Loucy (cell line): ENCODE measurements at regions not wholly inside any gene's neighbourhood (a gene's known extent, or its start where the extent isn't known, plus 50 kb on each side); places are given as distances from the start of the nearest gene placed in this dataset.

Experiments used
- H2AFZ ChIP-seq: fragments of 200-600 bp; sonication (generic); 2 replicates; pipeline ENCODE4 v1.6.0; 2016; ENCODE audit warnings: antibody characterized with exemption, mild to moderate bottlenecking, low read length, moderate library complexity
- H3F3A ChIP-seq: fragments of 200-600 bp; 2 replicates; pipeline ENCODE4 v1.6.0; 2016; ENCODE audit warnings: antibody characterized with exemption, low read depth, mild to moderate bottlenecking
- H3K27me3 ChIP-seq: fragments of 200-600 bp; sonication (generic); 2 replicates; pipeline ENCODE4 v1.6.1; 2014; ENCODE audit warnings: low read length, mild to moderate bottlenecking; ENCODE audit not compliant: insufficient read depth, poor library complexity, severe bottlenecking
- H3K36me3 ChIP-seq: fragments of 200-600 bp; sonication (generic); 2 replicates; pipeline ENCODE4 v1.6.1; 2016; ENCODE audit warnings: low read length; ENCODE audit not compliant: insufficient read depth
- H3K4me1 ChIP-seq: fragments of 200-600 bp; sonication (generic); 2 replicates; pipeline ENCODE4 v1.5.1; 2014; ENCODE audit warnings: low read length, mild to moderate bottlenecking; ENCODE audit not compliant: insufficient read depth, poor library complexity, severe bottlenecking
- H3K4me2 ChIP-seq: fragments of 200-600 bp; sonication (generic); 2 replicates; pipeline ENCODE4 v1.6.0; 2014; ENCODE audit warnings: antibody characterized with exemption, low read length, low read depth, mild to moderate bottlenecking; ENCODE audit not compliant: poor library complexity, severe bottlenecking
- H3K4me3 ChIP-seq: fragments of 200-600 bp; sonication (generic); 2 replicates; pipeline ENCODE4 v1.5.1; 2014; ENCODE audit warnings: low read length, mild to moderate bottlenecking, mixed read lengths; ENCODE audit not compliant: poor library complexity, severe bottlenecking
- H3K79me2 ChIP-seq: fragments of 200-600 bp; sonication (generic); 2 replicates; pipeline ENCODE4 v1.6.1; 2014; ENCODE audit warnings: low read length; ENCODE audit not compliant: insufficient read depth
- H3K9ac ChIP-seq: fragments of 200-600 bp; sonication (generic); 2 replicates; pipeline ENCODE4 v1.6.0; 2014; ENCODE audit warnings: mild to moderate bottlenecking, low read depth, low read length, moderate library complexity; ENCODE audit not compliant: poor library complexity, severe bottlenecking
- H3K9me2 ChIP-seq: fragments of 200-600 bp; sonication (generic); replicated peaks from 2 replicates; pipeline ENCODE4 v1.6.1; 2016; ENCODE audit warnings: low read depth, low read length, mixed read lengths
- H3K9me3 ChIP-seq: fragments of 200-600 bp; sonication (generic); 2 replicates; pipeline ENCODE4 v1.6.1; 2014; ENCODE audit warnings: mild to moderate bottlenecking, antibody characterized with exemption, low read length, low read depth; ENCODE audit not compliant: insufficient read depth
- H4K20me1 ChIP-seq: fragments of 200-600 bp; sonication (generic); 2 replicates; pipeline ENCODE4 v1.6.0; 2014; ENCODE audit warnings: antibody characterized with exemption, low read length, mild to moderate bottlenecking; ENCODE audit not compliant: insufficient read depth, poor library complexity, severe bottlenecking
- CTCF ChIP-seq: fragments of 200-600 bp; sonication (generic); conservative IDR thresholded peaks from 2 replicates; pipeline ENCODE4 v1.5.1; 2014; ENCODE audit warnings: mild to moderate bottlenecking, antibody characterized with exemption, low read length
- EZH2phosphoT487 ChIP-seq: fragments of 200-600 bp; IDR thresholded peaks from 2 replicates; pipeline ENCODE4 v1.6.1; 2018; ENCODE audit warnings: antibody characterized with exemption, mild to moderate bottlenecking, moderate library complexity, borderline replicate concordance

- Histone ChIP-seq H3K9me2 (no peaks in the 10 kb centered on the region), H3K79me2 (no peaks in the 10 kb centered on the region), H3K4me1 (no peaks in the 10 kb centered on the region), H3F3A (no peaks in the 10 kb centered on the region), H2AFZ (no peak overlapping the region), H3K36me3 (no peaks in the 10 kb centered on the region), H3K9ac (no peak overlapping the region), H3K4me3 (no peak overlapping the region), H4K20me1 (no peaks in the 10 kb centered on the region), H3K9me3 (no peaks in the 10 kb centered on the region), H3K4me2 (no peak overlapping the region), H3K27me3 (no peaks in the 10 kb centered on the region)
- no peak for TF ChIP-seq CTCF
- no peak for TF ChIP-seq EZH2phosphoT487
Observed at GRCh38 chr18:46407486-46408166, 249.4 kb downstream of the LOXHD1 start.

GRCh38 chr18:46408334-46408987 lies 248.6 kb downstream of the LOXHD1 start:
- no peaks in the 10 kb centered on the region for H3K9me3 ChIP-seq
- H3K27me3 ChIP-seq, result no peaks in the 10 kb centered on the region
- no peaks in the 10 kb centered on the region for H3K36me3 ChIP-seq
- H2AFZ ChIP-seq, result no peak overlapping the region
- no peaks in the 10 kb centered on the region for H3F3A ChIP-seq
- TF ChIP-seq EZH2phosphoT487 (no peak), CTCF (peak; percentile 46)
- no peaks in the 10 kb centered on the region for H3K4me1 ChIP-seq
- no peak overlapping the region for H3K4me3 ChIP-seq
- no peaks in the 10 kb centered on the region for H3K79me2 ChIP-seq
- H3K4me2 ChIP-seq, result no peak overlapping the region
- no peaks in the 10 kb centered on the region for H3K9me2 ChIP-seq
- H4K20me1 ChIP-seq, result no peaks in the 10 kb centered on the region
- no peak overlapping the region for H3K9ac ChIP-seq

- Histone ChIP-seq H4K20me1 (no peaks in the 10 kb centered on the region), H3K4me2 (no peak overlapping the region), H3K9me2 (no peaks in the 10 kb centered on the region), H2AFZ (no peak overlapping the region), H3K27me3 (no peaks in the 10 kb centered on the region), H3K9ac (no peak overlapping the region), H3K4me3 (no peak overlapping the region), H3K9me3 (no peaks in the 10 kb centered on the region), H3K4me1 (no peaks in the 10 kb centered on the region), H3K79me2 (no peaks in the 10 kb centered on the region), H3F3A (no peaks in the 10 kb centered on the region), H3K36me3 (no peaks in the 10 kb centered on the region)
- TF ChIP-seq CTCF (no peak), EZH2phosphoT487 (no peak)
Observed at GRCh38 chr18:46411191-46411828, 245.7 kb downstream of the LOXHD1 start.
